OCI-M2 (cell line): ENCODE measurements at regions not wholly inside any gene's neighbourhood (a gene's known extent, or its start where the extent isn't known, plus 50 kb on each side); places are given as distances from the start of the nearest gene placed in this dataset.

Source experiments
- DNase-seq: peaks from one replicate; lab custom pipeline; 2025; ENCODE audit not compliant: unreplicated experiment; lab: John Stamatoyannopoulos, UW

- DNase-seq = no peak
Measured at GRCh38 chr13:26989957-26990713, 181.5 kb downstream of the USP12 start.

DNA sequence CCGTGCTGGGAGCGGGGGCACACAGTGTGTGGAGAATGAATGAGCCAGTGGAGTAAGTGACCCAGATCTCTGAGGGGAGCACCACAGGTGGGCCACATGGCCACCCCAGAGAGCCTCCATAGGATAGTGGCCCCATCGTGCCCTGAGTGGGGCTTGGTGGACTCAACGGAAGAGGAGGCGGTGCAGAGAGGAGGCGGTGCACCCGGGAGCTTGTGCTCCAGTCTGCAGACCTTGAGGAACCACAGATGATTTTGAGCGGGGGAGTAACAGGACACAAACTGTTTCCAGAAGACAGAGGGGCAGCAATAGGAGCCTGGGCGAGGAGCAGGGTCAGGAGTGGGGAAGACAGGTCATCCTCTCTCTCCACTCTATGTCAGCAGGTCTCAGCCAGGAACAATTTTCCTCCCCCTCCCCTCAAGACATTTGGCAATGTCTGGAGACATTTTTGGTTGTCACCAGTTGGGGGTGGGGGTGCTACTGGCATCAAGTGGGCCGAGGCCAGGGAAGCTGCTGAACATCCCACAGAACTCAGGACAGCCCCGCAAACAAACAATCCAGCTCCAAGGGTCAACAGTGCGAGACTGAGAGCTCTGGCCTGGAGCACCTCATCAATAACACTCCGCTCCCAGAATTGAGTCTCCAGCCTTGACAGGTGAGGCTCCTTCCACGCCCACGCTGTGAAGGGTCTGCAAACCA lies 182.2 kb downstream of the USP12 start:
- no peak for DNase-seq

GRCh38 chr13:26988059-26988769 lies 183.4 kb downstream of the USP12 start:
- no peak for DNase-seq

DNA sequence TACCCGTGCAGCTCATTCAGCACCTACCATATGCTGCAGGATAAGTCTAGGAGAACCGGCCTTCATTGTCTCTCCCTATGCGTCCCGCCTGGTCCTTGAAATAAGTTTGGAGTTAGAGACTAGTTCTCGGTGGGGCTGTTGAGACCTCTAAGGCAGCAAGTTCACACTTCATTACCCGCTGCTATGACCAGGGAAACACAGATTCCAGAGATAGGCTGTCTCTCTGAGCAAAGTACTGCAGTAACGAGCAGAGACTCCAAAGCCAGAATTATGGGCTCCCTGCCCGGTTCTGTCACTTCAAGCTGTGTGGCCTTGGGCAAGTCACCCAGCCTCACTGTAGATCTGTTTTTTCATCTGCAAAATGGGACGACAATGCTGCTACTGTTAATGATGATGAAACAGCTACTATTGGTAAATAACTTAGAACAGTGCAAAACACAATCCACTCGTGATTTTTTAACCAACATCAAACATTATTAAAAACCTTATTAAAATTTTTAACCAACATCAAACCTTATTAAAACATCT lies 184.1 kb downstream of the USP12 start:
- DNase-seq = no peak

DNA sequence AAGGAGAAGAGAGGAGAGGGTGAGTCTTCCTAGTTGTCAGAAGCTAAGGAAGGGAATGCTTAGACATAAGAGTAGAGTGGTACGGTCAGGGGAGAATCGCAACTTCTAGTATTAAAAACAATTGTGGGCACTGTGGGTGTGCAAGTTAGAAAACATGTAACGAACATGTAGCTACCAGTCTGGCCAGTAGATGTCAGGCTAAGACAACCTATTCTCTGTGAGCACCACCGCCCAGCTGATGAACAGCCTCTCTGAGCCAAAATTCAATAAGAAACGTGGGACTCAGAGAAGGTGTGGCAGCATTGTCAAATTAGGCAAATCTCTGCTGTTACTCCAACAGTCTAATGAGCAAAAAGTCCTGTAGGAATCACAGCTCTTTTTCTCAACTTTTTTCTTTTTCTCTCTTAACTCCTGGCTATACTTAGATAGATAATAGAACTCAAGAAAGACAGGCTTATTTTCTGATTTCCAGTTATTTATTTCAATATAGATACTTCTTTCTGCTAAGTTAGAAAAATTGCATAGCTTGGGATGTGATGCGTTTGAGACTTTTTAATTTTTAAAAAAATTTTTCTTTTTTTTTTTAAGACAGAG lies 186.2 kb downstream of the USP12 start:
- peak; percentile 7 for DNase-seq

DNA sequence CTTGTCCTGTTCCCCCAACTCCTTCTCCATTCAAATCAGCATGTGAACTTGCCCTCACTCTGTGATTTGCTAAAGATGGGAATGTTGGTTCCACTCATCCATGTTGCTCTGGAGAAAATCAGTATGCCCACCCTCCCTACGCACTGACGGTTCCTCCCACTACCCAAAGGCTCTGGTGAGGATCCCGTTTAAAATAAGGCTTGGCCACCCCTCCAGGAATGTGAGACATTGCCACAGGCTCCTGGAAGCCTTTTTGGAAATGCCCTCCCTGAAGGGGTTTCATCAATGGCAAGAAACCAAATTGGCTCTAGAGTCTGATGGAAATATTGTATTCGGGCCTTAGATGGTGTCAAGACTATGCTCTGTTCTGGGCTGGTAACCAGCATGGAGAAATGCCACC lies 187.3 kb downstream of the USP12 start:
- DNase-seq = no peak

GRCh38 chr13:26983543-26984320 lies 187.9 kb downstream of the USP12 start:
- no peak for DNase-seq

GRCh38 chr13:26980099-26981031 lies 191.2 kb downstream of the USP12 start:
- no peak for DNase-seq

DNA sequence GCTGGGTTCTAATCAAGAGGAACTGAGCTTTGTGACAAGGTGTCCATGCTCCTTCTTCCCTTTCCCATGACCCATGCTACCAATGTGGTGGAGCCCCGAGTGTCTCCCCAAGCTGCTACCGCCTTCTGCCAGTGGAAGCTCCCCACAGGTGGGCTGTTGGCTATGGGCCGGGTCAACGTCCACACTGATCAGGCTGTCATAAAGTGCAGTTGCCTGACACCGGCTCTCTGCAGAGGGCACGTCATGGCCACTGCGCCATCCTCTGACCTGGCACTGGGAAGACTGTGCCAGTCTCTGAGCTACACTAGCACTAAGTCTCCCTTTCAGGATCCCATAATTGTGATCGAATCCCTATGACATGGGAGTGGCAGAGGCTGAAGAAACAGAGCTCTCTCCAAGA lies 192.3 kb downstream of the USP12 start:
- no peak for DNase-seq

GRCh38 chr13:26978081-26978860 lies 193.3 kb downstream of the USP12 start:
- DNase-seq = no peak

DNA sequence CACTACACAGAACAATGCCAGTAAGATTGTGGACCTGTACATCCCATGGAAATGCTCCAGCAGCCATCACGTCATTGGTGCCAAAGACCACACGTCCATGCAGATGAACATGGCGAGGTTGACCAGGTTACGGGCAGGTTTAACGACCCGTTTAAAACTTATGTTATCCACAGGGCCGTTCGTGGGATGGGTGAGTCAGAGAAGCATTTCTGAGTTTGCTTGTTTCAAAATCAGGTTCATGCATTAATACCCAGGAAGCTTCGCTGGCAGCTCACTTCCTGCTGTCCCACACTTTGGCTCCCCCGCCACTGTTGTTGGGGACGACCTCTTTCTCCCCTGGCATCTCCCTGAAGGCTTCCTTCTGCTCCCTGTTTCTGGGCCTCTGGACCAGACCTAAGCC lies 194.1 kb downstream of the USP12 start:
- no peak for DNase-seq

GRCh38 chr13:26976313-26976712 lies 195.3 kb downstream of the USP12 start:
- peak; percentile 60 for DNase-seq

- no peak for DNase-seq
Measured at GRCh38 chr13:26973946-26974345, 197.7 kb downstream of the USP12 start.

- DNase-seq = no peak
Measured at GRCh38 chr13:26973295-26973694, 198.3 kb downstream of the USP12 start.

GRCh38 chr13:26971990-26972887 lies 199.4 kb downstream of the USP12 start:
- DNase-seq = no peak

- no peak for DNase-seq
Measured at GRCh38 chr13:26968431-26969341, 202.9 kb downstream of the USP12 start.
